ENCODE measurements at regions not wholly inside any gene's neighbourhood (a gene's known extent, or its start where the extent isn't known, plus 50 kb on each side); places are given as distances from the start of the nearest gene placed in this dataset.

DNA sequence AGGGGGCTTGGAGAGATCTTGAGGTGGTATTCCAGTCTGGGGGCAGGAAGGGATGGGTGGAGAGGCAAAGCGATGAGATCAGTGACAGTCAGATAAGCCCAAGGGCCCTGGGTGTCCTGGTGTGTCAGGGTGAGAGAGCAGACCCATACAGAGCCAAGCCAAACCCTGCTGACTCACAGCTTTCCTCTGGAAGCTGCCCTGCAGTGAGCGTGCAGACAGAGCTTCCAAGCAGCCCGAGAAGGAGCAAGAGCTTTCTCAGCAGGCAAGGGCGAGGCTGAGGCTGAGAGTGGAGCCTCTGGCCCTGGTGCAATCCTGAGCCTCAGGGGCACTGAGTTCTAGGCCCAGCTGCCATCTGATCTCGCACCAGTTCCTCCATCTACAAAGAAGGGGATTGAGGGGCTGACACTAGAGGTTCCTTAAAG lies 91.1 kb upstream of the HIVEP1 start (continued):
- TF ChIP-seq ZNF266 (tag by site-specific recombination; IDR thresholded peaks at IDR 0.05; ENCODE audit: low read depth) = no peak
- peak; percentile 57 for TF ChIP-seq ZBTB17 (tag by site-specific recombination; IDR thresholded peaks at IDR 0.05)
- TF ChIP-seq ZNF513 (tag by site-specific recombination; IDR thresholded peaks at IDR 0.05) = no peak
- TF ChIP-seq ZNF350 (tag by site-specific recombination; IDR thresholded peaks at IDR 0.05) = no peak
- peak; percentile 91 for TF ChIP-seq ZIC2 (tag by site-specific recombination; IDR thresholded peaks at IDR 0.05)
- no peak for TF ChIP-seq ZNF768 (tag by site-specific recombination; IDR thresholded peaks at IDR 0.05)
- peak; percentile 28; the same call in 1 of the 2 replicates for TF ChIP-seq GLIS2 (tag by site-specific recombination; IDR thresholded peaks at IDR 0.05)
- TF ChIP-seq ZNF394 (tag by site-specific recombination; IDR thresholded peaks at IDR 0.05; ENCODE audit: borderline replicate concordance) = no peak
- TF ChIP-seq ZBTB20 (tag by site-specific recombination; IDR thresholded peaks at IDR 0.05) = peak; percentile 91
- TF ChIP-seq ZNF214 (tag by site-specific recombination; IDR thresholded peaks at IDR 0.05; ENCODE audit: borderline replicate concordance) = no peak

- no peak for TF ChIP-seq ZNF10 (tag by site-specific recombination; IDR thresholded peaks at IDR 0.05)
- TF ChIP-seq ZNF280D (tag by site-specific recombination; IDR thresholded peaks at IDR 0.05) = no peak
- no peak for TF ChIP-seq ZBTB10 (tag by site-specific recombination; IDR thresholded peaks at IDR 0.05)
- no peak for TF ChIP-seq ZNF26 (tag by site-specific recombination; IDR thresholded peaks at IDR 0.05)
- no peak for TF ChIP-seq ZNF174 (tag by site-specific recombination; IDR thresholded peaks at IDR 0.05)
- TF ChIP-seq ZNF214 (tag by site-specific recombination; IDR thresholded peaks at IDR 0.05; ENCODE audit: borderline replicate concordance) = no peak
- TF ChIP-seq FEZF1 (tag by site-specific recombination; IDR thresholded peaks at IDR 0.05) = no peak
- no peak for TF ChIP-seq HOXA7 (CRISPR knock-in tag; IDR thresholded peaks at IDR 0.05; ENCODE audit: borderline replicate concordance)
- no peak for TF ChIP-seq ZNF223 (tag by site-specific recombination; IDR thresholded peaks at IDR 0.05)
- no peak for TF ChIP-seq ZNF121 (tag by site-specific recombination; IDR thresholded peaks at IDR 0.05)
- no peak for TF ChIP-seq BCL6B (tag by site-specific recombination; IDR thresholded peaks at IDR 0.05)
- no peak for TF ChIP-seq OVOL3 (tag by site-specific recombination; IDR thresholded peaks at IDR 0.05)
- no peak for TF ChIP-seq OSR2 (tag by site-specific recombination; IDR thresholded peaks at IDR 0.05)
- no peak for TF ChIP-seq AEBP2 (tag by site-specific recombination; IDR thresholded peaks at IDR 0.05; ENCODE audit: borderline replicate concordance)
- TF ChIP-seq ZNF138 (tag by site-specific recombination; IDR thresholded peaks at IDR 0.05; ENCODE audit: borderline replicate concordance) = no peak
- no peak overlapping the region for H3K27ac ChIP-seq (ENCODE audit: extremely low read depth, low read depth, low read length)
- CTCF ChIA-PET = interaction anchor here (0.6 to 1.9 kb wide), 3 partner anchors 27 to 685 kb away, joined by 3 to 4 read pairs (median 3); no protein-coding TSS in a partner anchor
Observed at GRCh38 chr6:11920566-11920965, 91.5 kb upstream of the HIVEP1 start.

More at GRCh38 chr6:11920566-11920965, 91.5 kb upstream of the HIVEP1 start:
- H3K9me3 ChIP-seq (ENCODE audit: control insufficient read depth, insufficient read depth, low read depth, low read length) = no peaks in the 10 kb centered on the region
- peaks cover 13% of the 10 kb centered on the region for H3K4me1 ChIP-seq (ENCODE audit: control insufficient read depth, insufficient read depth, low read length)
- H3K36me3 ChIP-seq (ENCODE audit: control insufficient read depth in 2 of 2, insufficient read depth in 1 of 2, low read length in 2 of 2) = no peaks in the 10 kb centered on the region
- no peak overlapping the region for H3K4me3 ChIP-seq (ENCODE audit: low read depth, low read length)
- POLR2A ChIA-PET = interaction anchor here (0.5 to 1.0 kb wide), 3 partner anchors 11 to 135 kb away, joined by 3 to 4 read pairs (median 3); partner anchors contain the start of gene HIVEP1
